HFFc6 (cell line): ENCODE measurements at regions not wholly inside any gene's neighbourhood (a gene's known extent, or its start where the extent isn't known, plus 50 kb on each side); places are given as distances from the start of the nearest gene placed in this dataset.

Source experiments
- DNase-seq: peaks from one replicate; pipeline ENCODE4 v3.0.0-alpha.2; 2018
- H3K27ac Mint-ChIP-seq: 2 replicates; pipeline ENCODE4 v1.8.0; 2020; ENCODE audit warnings: mild to moderate bottlenecking, mixed read lengths
- H3K27me3 Mint-ChIP-seq: 2 replicates; pipeline ENCODE4 v1.8.0; 2021; ENCODE audit warnings: mild to moderate bottlenecking, moderate library complexity, mixed read lengths; ENCODE audit not compliant: insufficient read depth
- H3K36me3 Mint-ChIP-seq: 2 replicates; pipeline ENCODE4 v1.8.0; 2021; ENCODE audit warnings: low read depth, mixed read lengths
- H3K4me1 Mint-ChIP-seq: 2 replicates; pipeline ENCODE4 v1.8.0; 2020; ENCODE audit warnings: low read depth, mixed read lengths
- H3K4me3 Mint-ChIP-seq: 2 replicates; pipeline ENCODE4 v1.8.0; 2020; ENCODE audit warnings: mild to moderate bottlenecking, moderate library complexity, mixed read lengths
- H3K9me3 Mint-ChIP-seq: 2 replicates; pipeline ENCODE4 v1.8.0; 2020; ENCODE audit warnings: mild to moderate bottlenecking, mixed read lengths
- CTCF ChIP-seq: fragments of 200-600 bp; sonication (generic); IDR thresholded peaks from 2 replicates; pipeline ENCODE4 v1.5.0; 2021; ENCODE audit warnings: antibody characterized with exemption, mild to moderate bottlenecking

GRCh38 chr2:45301307-45302277, 292.3 kb upstream of the SIX2 start:
- no peak for DNase-seq
- Mint-ChIP-seq H3K4me3 (no peak overlapping the region), H3K27ac (no peak overlapping the region), H3K36me3 (no peaks in the 10 kb centered on the region), H3K27me3 (peaks cover 37% of the 10 kb centered on the region), H3K4me1 (no peaks in the 10 kb centered on the region), H3K9me3 (no peaks in the 10 kb centered on the region)
- no peak for TF ChIP-seq CTCF

- H3K4me3 Mint-ChIP-seq, result no peak overlapping the region
- H3K27ac Mint-ChIP-seq, result no peak overlapping the region
These were observed 290.9 kb upstream of the SIX2 start for GRCh38 chr2:45300026-45300750.

GRCh38 chr2:45299361-45299760, 290.1 kb upstream of the SIX2 start:
- TF ChIP-seq CTCF, result no peak
- Mint-ChIP-seq H3K36me3 (no peaks in the 10 kb centered on the region), H3K4me1 (no peaks in the 10 kb centered on the region), H3K9me3 (no peaks in the 10 kb centered on the region), H3K27ac (no peak overlapping the region), H3K4me3 (no peak overlapping the region), H3K27me3 (peaks cover 32% of the 10 kb centered on the region)
- DNase-seq, result no peak

More at GRCh38 chr2:45300026-45300750, 290.9 kb upstream of the SIX2 start:
- Mint-ChIP-seq H3K36me3 (no peaks in the 10 kb centered on the region), H3K4me1 (no peaks in the 10 kb centered on the region), H3K9me3 (no peaks in the 10 kb centered on the region), H3K27me3 (peaks cover 32% of the 10 kb centered on the region)
- TF ChIP-seq CTCF, result no peak
- no peak for DNase-seq

- Mint-ChIP-seq H3K9me3 (no peaks in the 10 kb centered on the region), H3K36me3 (no peaks in the 10 kb centered on the region), H3K27ac (no peak overlapping the region), H3K27me3 (peaks cover 18% of the 10 kb centered on the region), H3K4me1 (peaks cover 5% of the 10 kb centered on the region; the same call in 1 of the 2 replicates), H3K4me3 (no peak overlapping the region)
- TF ChIP-seq CTCF, result no peak
- DNase-seq, result peak; percentile 16
These were observed 283.9 kb upstream of the SIX2 start for GRCh38 chr2:45293182-45293581.

- Mint-ChIP-seq H3K27me3 (peaks cover 27% of the 10 kb centered on the region), H3K36me3 (no peaks in the 10 kb centered on the region), H3K9me3 (no peaks in the 10 kb centered on the region), H3K4me1 (peaks cover 5% of the 10 kb centered on the region; the same call in 1 of the 2 replicates), H3K4me3 (no peak overlapping the region), H3K27ac (no peak overlapping the region)
- no peak for DNase-seq
- no peak for TF ChIP-seq CTCF
These were observed 282.0 kb upstream of the SIX2 start for GRCh38 chr2:45291296-45291701.
